ENCODE measurements at regions not wholly inside any gene's neighbourhood (a gene's known extent, or its start where the extent isn't known, plus 50 kb on each side); places are given as distances from the start of the nearest gene placed in this dataset.
A peak's percentile ranks its signal among the peaks of the same experiment; 100 is the strongest.

GRCh38 chr2:20559277-20559676, 91.6 kb downstream of the HS1BP3 start:
- no peak overlapping the region for H3K4me3 ChIP-seq (ENCODE audit: low read length)
- DNase-seq (ENCODE audit: low read depth) = no peak
- no peak for TF ChIP-seq CTCF (conservative IDR thresholded peaks at IDR 0.05; ENCODE audit: low read depth, low read length)

- no peak for DNase-seq (ENCODE audit: low read depth)
- H3K4me3 ChIP-seq (ENCODE audit: low read length) = no peak overlapping the region
- no peak for TF ChIP-seq CTCF (conservative IDR thresholded peaks at IDR 0.05; ENCODE audit: low read depth, low read length)
Observed at GRCh38 chr2:20560011-20560410, 90.9 kb downstream of the HS1BP3 start.

GRCh38 chr2:20560891-20561636, 89.8 kb downstream of the HS1BP3 start:
- TF ChIP-seq CTCF (conservative IDR thresholded peaks at IDR 0.05; ENCODE audit: low read depth, low read length) = no peak
- H3K4me3 ChIP-seq (ENCODE audit: low read length) = no peak overlapping the region
- no peak for DNase-seq (ENCODE audit: low read depth)

- no peak overlapping the region for H3K4me3 ChIP-seq (ENCODE audit: low read length)
- DNase-seq (ENCODE audit: low read depth) = no peak
- TF ChIP-seq CTCF (conservative IDR thresholded peaks at IDR 0.05; ENCODE audit: low read depth, low read length) = no peak
Observed at GRCh38 chr2:20561637-20562454, 89.1 kb downstream of the HS1BP3 start.

GRCh38 chr2:20562540-20563225, 88.2 kb downstream of the HS1BP3 start:
- no peak overlapping the region for H3K4me3 ChIP-seq (ENCODE audit: low read length)
- no peak for DNase-seq (ENCODE audit: low read depth)
- TF ChIP-seq CTCF (conservative IDR thresholded peaks at IDR 0.05; ENCODE audit: low read depth, low read length) = peak; percentile 37

- TF ChIP-seq CTCF (conservative IDR thresholded peaks at IDR 0.05; ENCODE audit: low read depth, low read length) = no peak
- H3K4me3 ChIP-seq (ENCODE audit: low read length) = no peak overlapping the region
- DNase-seq (ENCODE audit: low read depth) = no peak
Observed at GRCh38 chr2:20563251-20563650, 87.6 kb downstream of the HS1BP3 start.
